HG03520 (cell line): ENCODE measurements at regions not wholly inside any gene's neighbourhood (a gene's known extent, or its start where the extent isn't known, plus 50 kb on each side); places are given as distances from the start of the nearest gene placed in this dataset.

Source experiments
- ATAC-seq: cut with Tn5 transposase; IDR thresholded peaks from one replicate; pipeline ENCODE4 v1.9.1; 2021; ENCODE audit warnings: mild to moderate bottlenecking, moderate library complexity; ENCODE audit not compliant: unreplicated experiment

- no peak for ATAC-seq
Observed at GRCh38 chr2:120401275-120402066, 55.5 kb downstream of the INHBB start.

- no peak for ATAC-seq
Observed at GRCh38 chr2:120402067-120402433, 56.1 kb downstream of the INHBB start.

- ATAC-seq = no peak
Observed at GRCh38 chr2:120402508-120402907, 56.6 kb downstream of the INHBB start.

GRCh38 chr2:120403261-120403660 lies 57.3 kb downstream of the INHBB start:
- no peak for ATAC-seq

GRCh38 chr2:120403676-120404075 lies 57.7 kb downstream of the INHBB start:
- ATAC-seq = no peak

GRCh38 chr2:120404274-120404673 lies 58.3 kb downstream of the INHBB start:
- ATAC-seq = no peak

- no peak for ATAC-seq
Observed at GRCh38 chr2:120404941-120405758, 59.2 kb downstream of the INHBB start.

- no peak for ATAC-seq
Observed at GRCh38 chr2:120405759-120406099, 59.8 kb downstream of the INHBB start.

- no peak for ATAC-seq
Observed at GRCh38 chr2:120406566-120406965, 60.6 kb downstream of the INHBB start.

GRCh38 chr2:120410487-120410886 lies 64.6 kb downstream of the INHBB start:
- no peak for ATAC-seq

- ATAC-seq = no peak
Observed at GRCh38 chr2:120415060-120415459, 69.1 kb downstream of the INHBB start.

- ATAC-seq = no peak
Observed at GRCh38 chr2:120415728-120416509, 70.0 kb downstream of the INHBB start.

- no peak for ATAC-seq
Observed at GRCh38 chr2:120418174-120418787, 72.3 kb downstream of the INHBB start.

- ATAC-seq = no peak
Observed at GRCh38 chr2:120419073-120419472, 73.1 kb downstream of the INHBB start.

GRCh38 chr2:120419955-120420354 lies 74.0 kb downstream of the INHBB start:
- no peak for ATAC-seq

- no peak for ATAC-seq
Observed at GRCh38 chr2:120421126-120421829, 75.3 kb downstream of the INHBB start.

- ATAC-seq = no peak
Observed at GRCh38 chr2:120421830-120422175, 75.9 kb downstream of the INHBB start.

GRCh38 chr2:120422465-120423160 lies 76.7 kb downstream of the INHBB start:
- ATAC-seq = no peak

- no peak for ATAC-seq
Observed at GRCh38 chr2:120423167-120423943, 77.4 kb downstream of the INHBB start.
